ENCODE measurements at regions not wholly inside any gene's neighbourhood (a gene's known extent, or its start where the extent isn't known, plus 50 kb on each side); places are given as distances from the start of the nearest gene placed in this dataset.

- H3K4me3 Mint-ChIP-seq: no peak overlapping the region
Observed at GRCh38 chr21:17442165-17442564, 70.7 kb upstream of the CXADR start.

GRCh38 chr21:17444828-17445227 is 68.0 kb upstream of the CXADR start:
- H3K4me3 Mint-ChIP-seq: no peak overlapping the region
- DNase-seq (ENCODE audit: extremely low spot score, unreplicated experiment): no peak
- H3K36me3 Mint-ChIP-seq: no peaks in the 10 kb centered on the region
- TF ChIP-seq CTCF (conservative IDR thresholded peaks at IDR 0.05): no peak
- no peaks in the 10 kb centered on the region for H3K9me3 Mint-ChIP-seq
- peaks cover 27% of the 10 kb centered on the region for H3K4me1 Mint-ChIP-seq (ENCODE audit: unreplicated experiment)
- no peaks in the 10 kb centered on the region for H3K27me3 Mint-ChIP-seq
- no peak overlapping the region for H3K27ac Mint-ChIP-seq

More at GRCh38 chr21:17442165-17442564, 70.7 kb upstream of the CXADR start:
- H3K27ac Mint-ChIP-seq: no peak overlapping the region
- H3K4me1 Mint-ChIP-seq (ENCODE audit: unreplicated experiment): peaks cover 48% of the 10 kb centered on the region
- no peaks in the 10 kb centered on the region for H3K36me3 Mint-ChIP-seq
- H3K27me3 Mint-ChIP-seq: no peaks in the 10 kb centered on the region
- no peak for TF ChIP-seq CTCF (conservative IDR thresholded peaks at IDR 0.05)
- DNase-seq (ENCODE audit: extremely low spot score, unreplicated experiment): no peak
- no peaks in the 10 kb centered on the region for H3K9me3 Mint-ChIP-seq

GRCh38 chr21:17446737-17447136 is 66.1 kb upstream of the CXADR start:
- no peak for DNase-seq (ENCODE audit: extremely low spot score, unreplicated experiment)
- Mint-ChIP-seq H3K27ac (peak overlapping the region; percentile 81), H3K4me3 (no peak overlapping the region), H3K27me3 (no peaks in the 10 kb centered on the region), H3K36me3 (no peaks in the 10 kb centered on the region), H3K4me1 (ENCODE audit: unreplicated experiment) (peaks cover 20% of the 10 kb centered on the region), H3K9me3 (no peaks in the 10 kb centered on the region)
- TF ChIP-seq CTCF (conservative IDR thresholded peaks at IDR 0.05): no peak

- Mint-ChIP-seq H3K4me3 (no peak overlapping the region), H3K27me3 (peaks cover 5% of the 10 kb centered on the region), H3K36me3 (peaks cover 2% of the 10 kb centered on the region), H3K27ac (no peak overlapping the region), H3K9me3 (peaks cover 3% of the 10 kb centered on the region), H3K4me1 (ENCODE audit: unreplicated experiment) (peaks cover 16% of the 10 kb centered on the region)
- DNase-seq (ENCODE audit: extremely low spot score, unreplicated experiment): no peak
- TF ChIP-seq CTCF (conservative IDR thresholded peaks at IDR 0.05): no peak
Observed at GRCh38 chr21:17449701-17450100, 63.1 kb upstream of the CXADR start.

GRCh38 chr21:17451364-17451891 is 61.4 kb upstream of the CXADR start:
- no peak for DNase-seq (ENCODE audit: extremely low spot score, unreplicated experiment)
- no peak for TF ChIP-seq CTCF (conservative IDR thresholded peaks at IDR 0.05)
- H3K4me1 Mint-ChIP-seq (ENCODE audit: unreplicated experiment): peaks cover 18% of the 10 kb centered on the region
- H3K27ac Mint-ChIP-seq: no peak overlapping the region
- H3K4me3 Mint-ChIP-seq: no peak overlapping the region
- H3K36me3 Mint-ChIP-seq: peaks cover 3% of the 10 kb centered on the region
- H3K9me3 Mint-ChIP-seq: peaks cover 4% of the 10 kb centered on the region
- peaks cover 7% of the 10 kb centered on the region for H3K27me3 Mint-ChIP-seq

Measured in type B pancreatic cell (in vitro differentiated cells).